Endothelial cell of umbilical vein (primary cell): ENCODE measurements at regions not wholly inside any gene's neighbourhood (a gene's known extent, or its start where the extent isn't known, plus 50 kb on each side); places are given as distances from the start of the nearest gene placed in this dataset.

Experiments
- BruUV-seq: library from RNA; stranded (reverse); fragments of 400-500 nt; replicated peaks from 2 replicates; lab custom pipeline; 2021; lab: Mats Ljungman, UMichigan
- CTCF ChIA-PET: fragments of 300-600, 350-600 bp; sonication (Branson Sonifier 250); formaldehyde crosslinking; loops from one replicate; lab custom pipeline; 2021; ENCODE audit warnings: antibody characterized with exemption, inconsistent platforms; lab: Charles Lee
- POLR2A ChIA-PET: fragments of 300-600, 350-600 bp; sonication (Branson Sonifier 250); formaldehyde crosslinking; loops from one replicate; lab custom pipeline; 2021; ENCODE audit warnings: antibody characterized with exemption, inconsistent platforms; lab: Charles Lee
- DNase-seq: peaks from one replicate; pipeline ENCODE4 v3.0.0-alpha.2; 2011; ENCODE audit warnings: low read depth, low spot score
- FAIRE-seq: peaks from 2 replicates; lab custom pipeline; 2011; peaks lifted over from hg19 to GRCh38; lab: Jason Lieb, UNC
- H2AFZ ChIP-seq: 2 replicates; pipeline ENCODE4 v1.6.0; 2012; ENCODE audit warnings: low read depth, low read length, control low read depth, inconsistent platforms
- H3K27ac ChIP-seq: 2 replicates; pipeline ENCODE4 v1.5.1; 2011; ENCODE audit warnings: low read depth, mild to moderate bottlenecking, control low read depth, low read length, moderate library complexity; ENCODE audit not compliant: insufficient read depth
- H3K27me3 ChIP-seq, 2 experiments: 2 replicates each; pipeline versions ENCODE4 v1.6.0 to v1.6.1; 2011; ENCODE audit warnings: low read length in 2 of 2, mixed read lengths in 1 of 2; ENCODE audit not compliant: control insufficient read depth in 2 of 2, insufficient read depth in 2 of 2
- H3K36me3 ChIP-seq, 2 experiments: 2 replicates in 1 of 2; 3 replicates in 1 of 2; pipeline ENCODE4 v1.5.1; 2011; ENCODE audit warnings: low read length in 2 of 2, mild to moderate bottlenecking in 1 of 2, moderate library complexity in 1 of 2; ENCODE audit not compliant: control insufficient read depth in 2 of 2, insufficient read depth in 2 of 2; ENCODE audit errors: extremely low read depth in 1 of 2
- H3K4me1 ChIP-seq: 3 replicates; pipeline ENCODE4 v1.5.1; 2011; ENCODE audit warnings: mild to moderate bottlenecking, low read length; ENCODE audit not compliant: control insufficient read depth, insufficient read depth; ENCODE audit errors: extremely low read depth
- H3K4me2 ChIP-seq: 2 replicates; pipeline ENCODE4 v1.6.1; 2011; ENCODE audit warnings: low read length, control low read depth, mixed read lengths; ENCODE audit not compliant: insufficient read depth
- H3K4me3 ChIP-seq, 3 experiments: fragments of 200-600 bp in 1 of 3; sonication (generic), shearing (Covaris generic) in 1 of 3; replicated peaks in 1 of 3; 2 replicates each; pipeline ENCODE4 v1.5.1; 2011 to 2016; ENCODE audit warnings: control low read depth in 3 of 3, low read length in 3 of 3, mild to moderate bottlenecking in 2 of 3, inconsistent platforms in 1 of 3, low read depth in 1 of 3, moderate library complexity in 1 of 3; ENCODE audit not compliant: insufficient read depth in 1 of 3
- H3K79me2 ChIP-seq: 2 replicates; pipeline ENCODE4 v1.6.0; 2012; ENCODE audit warnings: low read length, inconsistent platforms; ENCODE audit not compliant: control insufficient read depth, insufficient read depth
- H3K9ac ChIP-seq: replicated peaks from 2 replicates; pipeline ENCODE3; 2011; ENCODE audit warnings: low read length, control low read depth; ENCODE audit not compliant: insufficient read depth; ENCODE audit errors: extremely low read depth
- H3K9me1 ChIP-seq: replicated peaks from 3 replicates; pipeline ENCODE4 v1.6.0; 2011; ENCODE audit warnings: mild to moderate bottlenecking, low read length; ENCODE audit not compliant: control insufficient read depth, insufficient read depth; ENCODE audit errors: extremely low read depth
- H3K9me3 ChIP-seq: replicated peaks from 2 replicates; pipeline ENCODE4 v1.5.1; 2012; ENCODE audit warnings: low read length, inconsistent platforms; ENCODE audit not compliant: control insufficient read depth, insufficient read depth
- H4K20me1 ChIP-seq: replicated peaks from 2 replicates; pipeline ENCODE3; 2011; ENCODE audit warnings: mild to moderate bottlenecking, low read length; ENCODE audit not compliant: control insufficient read depth, insufficient read depth; ENCODE audit errors: extremely low read depth
- EZH2 ChIP-seq: IDR thresholded peaks from 2 replicates; pipeline ENCODE4 v1.6.1; 2012; ENCODE audit warnings: borderline replicate concordance, low read depth, mild to moderate bottlenecking, moderate library complexity, low read length, inconsistent platforms; ENCODE audit not compliant: severe bottlenecking
- FOS ChIP-seq: IDR thresholded peaks from 2 replicates; pipeline ENCODE4 v1.6.1; 2011; ENCODE audit warnings: mild to moderate bottlenecking, low read length, moderate library complexity, borderline replicate concordance; ENCODE audit not compliant: insufficient read depth
- GATA2 ChIP-seq: IDR thresholded peaks from 2 replicates; pipeline ENCODE4 v1.7.0; 2011; ENCODE audit warnings: low read depth, mild to moderate bottlenecking, moderate library complexity, mixed read lengths, low read length; ENCODE audit not compliant: insufficient read length, insufficient read depth
- JUN ChIP-seq: IDR thresholded peaks from 2 replicates; pipeline ENCODE4 v1.6.1; 2011; ENCODE audit warnings: borderline replicate concordance, low read depth; ENCODE audit not compliant: insufficient read length, insufficient read depth
- MYC ChIP-seq: IDR thresholded peaks from one replicate; pipeline ENCODE4 v1.6.1; 2011; ENCODE audit warnings: mild to moderate bottlenecking, low read depth, low read length
- POLR2A ChIP-seq: IDR thresholded peaks from 2 replicates; pipeline ENCODE4 v1.6.1; 2012; ENCODE audit warnings: low read depth, mild to moderate bottlenecking, control low read depth, low read length
- POLR2AphosphoS5 ChIP-seq: IDR thresholded peaks from 2 replicates; pipeline ENCODE4 v1.6.1; 2012; ENCODE audit warnings: low read depth, mild to moderate bottlenecking, control low read depth, low read length, moderate library complexity; ENCODE audit not compliant: insufficient read depth
- dilution Hi-C: fragments of 300-500 bp; cut with MboI; formaldehyde crosslinking; loops from one replicate; pipeline ENCODE4 v1.15.0; 2019; ENCODE audit warnings: low sequenced_read_pairs; ENCODE audit not compliant: extremely low pct_ligation_motif_present
- intact Hi-C: fragments of 100-400 bp; cut with micrococcal nuclease; formaldehyde crosslinking; loops from one replicate; pipeline ENCODE4 v1.10.0; 2022
- TF ChIP-seq, protein P1 (sequence below): IDR thresholded peaks from 2 replicates; pipeline ENCODE4 v1.6.1; 2011; ENCODE audit not compliant: insufficient read depth, insufficient read length
- TF ChIP-seq, protein P2 (sequence below), 2 donors: IDR thresholded peaks; 1 replicate in 1 of 2; 2 replicates in 1 of 2; pipeline ENCODE4 v1.5.1; 2011; ENCODE audit warnings: low read length in 2 of 2, mild to moderate bottlenecking in 2 of 2, moderate library complexity in 2 of 2, control low read depth in 1 of 2, inconsistent platforms in 1 of 2, low read depth in 1 of 2; ENCODE audit not compliant: insufficient read depth in 1 of 2; ENCODE audit errors: extremely low read depth in 1 of 2

DNA sequence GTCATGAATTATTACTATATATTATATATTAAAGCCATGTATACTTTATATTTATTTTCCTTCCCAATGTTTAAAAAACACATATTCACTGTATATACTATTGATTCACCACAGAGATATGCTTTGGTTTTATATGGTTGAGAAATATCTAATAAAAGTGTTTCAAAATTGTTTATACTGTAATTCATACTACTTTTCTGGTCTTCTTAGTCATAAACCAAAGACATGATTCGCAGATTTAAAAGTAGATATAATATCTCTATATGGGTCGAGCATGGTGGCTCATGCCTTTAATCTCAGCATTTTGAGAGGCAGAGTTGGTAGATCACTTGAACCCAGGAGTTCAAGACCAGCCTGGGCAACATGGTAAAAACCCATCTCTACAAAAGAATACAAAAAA is 738.4 kb downstream of the USP25 start:
- Histone ChIP-seq H3K36me3 (no peaks in the 10 kb centered on the region), H4K20me1 (peaks cover 8% of the 10 kb centered on the region), H3K4me2 (no peak overlapping the region), H3K9me3 (no peaks in the 10 kb centered on the region), H3K4me3 (no peak overlapping the region), H3K4me1 (peaks cover 13% of the 10 kb centered on the region), H3K79me2 (peaks cover 37% of the 10 kb centered on the region), H2AFZ (no peak overlapping the region), H3K27ac (no peak overlapping the region), H3K9me1 (no peaks in the 10 kb centered on the region), H3K27me3 (no peaks in the 10 kb centered on the region), H3K9ac (no peak overlapping the region)
- no peak for DNase-seq
- ChIA-PET POLR2A (no interaction called here), CTCF (no interaction called here)
- TF ChIP-seq POLR2A (no peak), EZH2 (no peak), POLR2AphosphoS5 (no peak), FOS (no peak), MYC (no peak), JUN (no peak), GATA2 (no peak)
- TF ChIP-seq, protein P1, sequence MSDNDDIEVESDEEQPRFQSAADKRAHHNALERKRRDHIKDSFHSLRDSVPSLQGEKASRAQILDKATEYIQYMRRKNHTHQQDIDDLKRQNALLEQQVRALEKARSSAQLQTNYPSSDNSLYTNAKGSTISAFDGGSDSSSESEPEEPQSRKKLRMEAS = no peak
- TF ChIP-seq, protein P2, sequence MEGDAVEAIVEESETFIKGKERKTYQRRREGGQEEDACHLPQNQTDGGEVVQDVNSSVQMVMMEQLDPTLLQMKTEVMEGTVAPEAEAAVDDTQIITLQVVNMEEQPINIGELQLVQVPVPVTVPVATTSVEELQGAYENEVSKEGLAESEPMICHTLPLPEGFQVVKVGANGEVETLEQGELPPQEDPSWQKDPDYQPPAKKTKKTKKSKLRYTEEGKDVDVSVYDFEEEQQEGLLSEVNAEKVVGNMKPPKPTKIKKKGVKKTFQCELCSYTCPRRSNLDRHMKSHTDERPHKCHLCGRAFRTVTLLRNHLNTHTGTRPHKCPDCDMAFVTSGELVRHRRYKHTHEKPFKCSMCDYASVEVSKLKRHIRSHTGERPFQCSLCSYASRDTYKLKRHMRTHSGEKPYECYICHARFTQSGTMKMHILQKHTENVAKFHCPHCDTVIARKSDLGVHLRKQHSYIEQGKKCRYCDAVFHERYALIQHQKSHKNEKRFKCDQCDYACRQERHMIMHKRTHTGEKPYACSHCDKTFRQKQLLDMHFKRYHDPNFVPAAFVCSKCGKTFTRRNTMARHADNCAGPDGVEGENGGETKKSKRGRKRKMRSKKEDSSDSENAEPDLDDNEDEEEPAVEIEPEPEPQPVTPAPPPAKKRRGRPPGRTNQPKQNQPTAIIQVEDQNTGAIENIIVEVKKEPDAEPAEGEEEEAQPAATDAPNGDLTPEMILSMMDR (IDR thresholded peaks at IDR 0.05; ENCODE audit: extremely low read depth in 1 of 2, insufficient read depth in 1 of 2, low read depth in 1 of 2, low read length in 2 of 2) = no peak
- no TSS peak for BruUV-seq
- intact Hi-C loops (no loop called here), dilution Hi-C loops (no loop called here)
- FAIRE-seq = peak; percentile 4
